Endothelial cell of hepatic sinusoid (primary cell): ENCODE measurements at regions not wholly inside any gene's neighbourhood (a gene's known extent, or its start where the extent isn't known, plus 50 kb on each side); places are given as distances from the start of the nearest gene placed in this dataset.
"Not testable (repeated sequence)": the region's sequence is repeated elsewhere in the genome, so short reads cannot be mapped to it uniquely, and the experiment has no call there.

Experiments used
- in situ Hi-C: cut with HindIII; loops from 2 replicates; pipeline ENCODE4 v1.10.0; 2017; ENCODE audit warnings: low sequenced_read_pairs

- in situ Hi-C loops: loop anchor here (5.0 kb wide), 1 partner anchor 42 kb away; no protein-coding TSS in a partner anchor
These were observed 65.1 kb downstream of the SPRY4 start for GRCh38 chr5:142259758-142260157.

DNA sequence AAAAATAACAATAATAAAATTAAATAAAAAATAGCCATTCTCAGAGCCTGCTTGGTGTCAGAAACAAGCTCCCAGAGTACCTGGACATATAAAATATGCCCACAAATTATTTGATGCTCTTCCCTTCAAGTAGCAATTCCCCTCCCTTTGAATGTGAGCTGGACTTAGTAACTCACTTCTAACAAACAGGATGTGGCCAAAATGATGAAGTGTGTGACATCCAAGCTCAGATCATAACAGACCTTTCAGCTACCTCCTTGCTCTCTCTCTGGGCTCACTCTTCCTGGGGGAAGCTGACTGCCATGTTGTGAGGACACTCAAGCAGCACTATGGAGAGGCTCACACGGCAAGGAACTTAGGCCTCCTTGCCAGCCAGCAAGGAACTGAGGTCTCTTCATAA lies 69.0 kb downstream of the SPRY4 start:
- in situ Hi-C loops: no loop called here

DNA sequence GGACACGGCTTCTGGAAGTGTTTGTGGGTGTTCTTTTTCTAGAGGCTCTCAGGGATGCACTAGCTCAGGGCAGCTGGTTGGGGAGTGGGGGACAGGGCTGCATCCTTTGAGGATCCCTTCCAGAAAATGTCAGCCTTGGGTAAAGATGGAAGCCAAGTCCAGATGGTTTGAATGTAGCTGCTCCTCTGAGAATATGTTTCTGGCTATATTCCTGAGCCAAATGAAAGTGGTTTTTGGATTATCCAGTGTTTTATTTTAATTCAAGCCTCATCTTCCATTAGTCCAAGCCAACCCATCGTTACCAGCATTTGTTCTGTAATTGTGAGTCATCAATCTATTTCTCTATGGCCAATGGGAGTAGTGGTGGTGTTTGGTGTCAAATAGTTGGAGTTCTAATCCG lies 70.4 kb downstream of the SPRY4 start:
- in situ Hi-C loops: loop anchor here (5.0 kb wide), 1 partner anchor 48 kb away; no protein-coding TSS in a partner anchor

DNA sequence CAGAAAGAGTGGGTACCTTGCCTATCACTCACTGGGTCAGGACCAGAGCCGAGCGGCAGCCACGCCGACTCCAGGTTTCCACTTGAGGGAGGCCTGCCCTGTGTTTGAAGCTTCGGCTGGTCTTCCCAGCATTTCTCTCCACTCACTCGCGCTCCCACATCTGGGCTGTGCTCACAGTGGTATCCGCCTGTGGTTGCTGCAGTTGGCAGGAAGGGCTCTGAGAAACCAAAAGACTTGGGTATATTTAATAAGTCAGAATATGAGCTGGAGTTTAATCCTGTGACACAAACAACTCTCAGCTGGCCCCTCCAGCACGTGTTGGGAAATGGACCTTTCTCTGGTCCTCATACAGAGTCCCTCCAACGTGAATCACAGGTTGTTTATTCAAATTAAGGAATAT lies 70.9 kb downstream of the SPRY4 start:
- in situ Hi-C loops: loop anchor here (5.0 kb wide), 1 partner anchor 48 kb away; no protein-coding TSS in a partner anchor

- in situ Hi-C loops: loop anchor here (5.0 kb wide), 1 partner anchor 52 kb away; no protein-coding TSS in a partner anchor
These were observed 74.7 kb downstream of the SPRY4 start for GRCh38 chr5:142250119-142250518.

DNA sequence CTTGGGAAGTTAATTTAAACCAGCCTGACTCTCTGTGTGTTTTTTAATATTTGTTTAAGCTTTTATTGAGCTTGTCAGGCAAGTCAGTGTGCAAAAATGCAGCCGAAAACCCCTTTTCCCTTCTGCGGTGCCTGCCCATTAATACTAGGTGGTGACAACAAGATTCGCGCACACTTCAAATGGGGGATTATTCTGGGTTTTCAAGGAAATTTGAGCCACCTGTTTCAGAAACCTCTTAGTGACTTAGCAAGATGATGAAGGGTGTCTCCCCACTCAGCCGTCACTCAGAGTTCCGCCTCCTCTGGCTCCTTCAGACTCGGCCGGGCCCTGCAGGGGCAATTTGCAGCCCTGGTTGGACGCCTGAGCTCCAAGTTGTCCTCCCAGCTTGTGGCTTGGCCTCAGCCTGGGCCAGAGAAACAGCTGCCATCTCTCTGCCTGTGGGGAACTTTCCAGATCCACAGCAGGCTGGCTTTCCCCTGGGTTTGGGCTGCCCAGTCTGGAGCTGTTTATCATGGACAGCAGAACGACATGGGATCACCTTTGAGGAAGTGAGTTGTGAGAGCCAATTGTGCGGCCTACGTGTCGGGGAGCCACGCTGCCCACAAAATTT lies 75.9 kb downstream of the SPRY4 start:
- in situ Hi-C loops: loop anchor here (5.0 kb wide), 1 partner anchor 102 kb away; no protein-coding TSS in a partner anchor

DNA sequence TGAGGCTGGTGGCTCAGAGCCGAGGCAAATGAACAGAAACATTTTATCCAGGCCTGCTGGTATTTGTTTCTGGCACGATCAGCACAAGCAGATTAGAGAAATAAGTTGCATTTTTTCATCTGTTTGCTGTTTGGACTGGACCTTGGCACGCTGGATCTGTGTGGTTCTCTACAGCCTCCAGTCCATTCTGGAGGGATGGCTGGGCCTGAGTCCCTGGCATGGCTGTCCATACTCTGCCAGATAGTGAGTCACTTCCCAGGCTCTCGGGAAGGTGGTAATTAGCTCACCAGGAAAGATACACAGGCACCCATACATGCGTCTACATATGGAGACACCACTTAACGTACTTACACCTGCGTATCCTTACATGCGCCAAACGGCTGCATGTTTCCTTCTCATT lies 78.6 kb downstream of the SPRY4 start:
- in situ Hi-C loops: loop anchor here (5.0 kb wide), 1 partner anchor 99 kb away; no protein-coding TSS in a partner anchor

- in situ Hi-C loops: loop anchor here (5.0 kb wide), 1 partner anchor 98 kb away; no protein-coding TSS in a partner anchor
These were observed 79.0 kb downstream of the SPRY4 start for GRCh38 chr5:142245786-142246185.

DNA sequence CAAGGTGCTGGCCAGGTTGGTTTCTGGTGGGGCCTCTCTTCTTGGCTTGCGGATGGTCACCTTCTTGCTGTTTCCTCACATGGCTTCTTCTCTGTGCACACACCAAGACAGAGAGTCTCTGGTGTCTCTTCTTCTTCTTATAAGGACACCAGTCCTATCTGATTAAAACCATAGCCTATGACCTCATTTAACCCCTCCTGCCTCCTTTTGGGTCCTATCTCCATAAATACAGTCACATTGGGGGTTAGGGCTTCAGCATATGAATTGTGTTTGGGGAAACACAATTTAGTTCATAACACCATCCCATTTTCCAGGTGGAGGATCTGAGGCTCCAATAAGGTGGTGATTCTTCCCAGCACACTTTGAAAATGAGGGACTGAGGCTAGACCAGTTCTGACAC lies 80.4 kb downstream of the SPRY4 start:
- in situ Hi-C loops: no loop called here

DNA sequence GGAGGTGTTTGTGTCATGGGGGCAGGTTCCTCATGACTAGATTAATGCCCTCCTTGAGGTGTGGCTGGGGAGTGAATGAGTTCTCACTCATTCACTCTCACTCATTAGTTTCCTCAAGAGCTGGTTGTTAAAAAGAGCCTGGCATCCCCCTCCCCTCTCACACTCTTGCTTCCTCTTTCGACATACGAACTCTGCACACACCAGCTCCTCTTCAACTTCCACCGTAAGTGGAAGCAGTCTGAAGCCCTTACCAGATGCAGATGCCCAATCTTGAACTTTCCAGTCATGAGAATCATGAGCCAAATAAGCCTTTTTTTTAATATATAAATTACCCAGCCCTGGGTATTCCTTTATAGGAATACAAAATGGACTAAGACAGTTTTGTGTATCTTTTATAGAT lies 82.5 kb downstream of the SPRY4 start:
- in situ Hi-C loops: no loop called here

- in situ Hi-C loops: no loop called here
These were observed 85.2 kb downstream of the SPRY4 start for GRCh38 chr5:142239394-142240159.

GRCh38 chr5:142237707-142238106 lies 87.1 kb downstream of the SPRY4 start:
- in situ Hi-C loops: no loop called here

DNA sequence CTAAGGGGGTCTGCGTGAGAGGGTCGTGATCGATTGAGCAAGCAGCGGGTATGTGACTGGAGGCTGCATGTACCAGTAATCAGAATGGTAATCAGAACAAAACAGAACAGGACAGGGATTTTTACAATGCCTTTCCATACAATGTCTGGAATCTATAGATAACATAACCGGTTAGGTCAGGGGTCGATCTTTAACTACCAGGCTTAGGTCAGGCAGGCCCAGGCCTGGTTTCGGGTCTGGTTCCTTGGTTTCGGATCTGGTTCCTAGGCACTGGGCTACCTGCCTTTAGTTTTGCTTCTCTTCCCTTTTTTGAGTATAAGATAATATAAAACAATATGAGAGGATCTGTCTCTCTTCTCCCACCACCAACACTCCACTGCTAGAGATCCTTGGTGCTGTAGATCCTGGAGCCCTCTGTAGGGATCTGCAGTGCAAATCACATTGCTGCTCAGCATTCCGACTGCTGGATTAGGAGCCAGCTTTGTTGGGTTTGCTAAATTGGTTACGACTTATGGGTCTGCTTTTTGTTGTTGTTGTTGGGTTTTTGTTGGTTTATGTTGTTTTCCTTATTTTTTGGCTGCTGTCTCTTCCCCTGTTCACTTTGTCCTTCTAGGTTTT lies 88.0 kb downstream of the SPRY4 start:
- in situ Hi-C loops: not testable (repeated sequence)

DNA sequence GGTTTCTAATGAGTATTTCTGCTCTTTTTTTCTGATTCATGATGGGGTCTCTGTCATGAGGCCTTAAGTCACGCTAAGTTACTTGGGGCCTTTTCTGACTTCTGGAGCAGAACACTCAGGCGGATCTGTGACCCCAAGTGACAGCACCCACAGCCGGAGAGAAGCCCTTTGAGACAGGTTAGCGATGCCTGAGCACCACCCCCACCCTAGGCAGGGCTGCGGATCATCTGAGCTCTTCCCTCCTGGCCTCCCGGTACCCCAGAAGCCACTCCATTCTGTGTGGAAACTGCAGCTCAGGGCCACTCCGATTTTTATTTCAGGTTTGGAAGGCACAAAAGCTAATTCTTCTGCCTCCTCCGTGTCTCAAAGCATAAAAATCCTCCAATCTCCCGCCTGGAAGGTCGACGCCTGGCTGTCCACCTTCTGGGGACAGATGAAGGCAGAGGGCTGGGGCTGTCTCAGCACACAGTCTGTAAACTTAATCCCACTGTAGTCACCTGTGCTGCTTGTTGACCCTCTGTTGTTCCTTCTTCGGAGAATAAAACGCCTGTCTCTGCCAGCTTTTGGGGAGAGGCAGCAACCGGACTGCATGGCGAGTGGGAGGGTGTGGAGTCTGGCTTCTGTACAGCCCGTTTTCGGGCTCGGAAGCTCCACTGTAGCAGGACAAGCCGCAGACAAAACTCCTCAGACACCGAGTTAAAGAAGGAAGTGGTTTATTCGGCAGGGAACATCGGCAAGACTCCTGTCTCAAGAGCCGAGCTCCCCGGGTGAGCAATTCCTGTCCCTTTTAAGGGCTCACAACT lies 88.8 kb downstream of the SPRY4 start:
- in situ Hi-C loops: no loop called here

GRCh38 chr5:142235050-142235797 lies 89.6 kb downstream of the SPRY4 start:
- in situ Hi-C loops: no loop called here

- in situ Hi-C loops: no loop called here
These were observed 91.5 kb downstream of the SPRY4 start for GRCh38 chr5:142233083-142234032.

- in situ Hi-C loops: not testable (repeated sequence)
These were observed 93.9 kb downstream of the SPRY4 start for GRCh38 chr5:142230949-142231348.

- in situ Hi-C loops: no loop called here
These were observed 99.7 kb downstream of the SPRY4 start for GRCh38 chr5:142225141-142225540.
